ENCODE measurements at regions not wholly inside any gene's neighbourhood (a gene's known extent, or its start where the extent isn't known, plus 50 kb on each side); places are given as distances from the start of the nearest gene placed in this dataset.

DNA sequence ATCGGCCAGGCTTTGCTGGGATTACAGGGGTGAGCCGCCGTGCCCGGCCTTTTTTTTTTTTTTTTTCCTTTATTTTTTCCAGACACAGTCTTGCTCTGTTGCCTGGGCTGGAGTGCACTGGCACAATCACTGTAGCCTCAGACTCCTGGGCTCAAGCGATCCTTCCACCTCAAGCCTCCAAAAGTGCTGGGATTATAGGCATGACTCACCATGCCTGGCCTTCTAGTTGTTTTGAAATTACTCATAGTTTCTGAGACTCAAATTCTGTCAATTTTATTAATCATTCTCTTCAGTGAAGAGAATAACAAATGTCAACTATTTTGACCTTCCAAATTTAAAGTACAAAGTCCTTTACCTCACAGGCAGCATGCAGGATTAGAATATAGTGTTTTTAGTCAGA is 374.5 kb downstream of the PLA2G4A start:
- TF ChIP-seq POLR2A (IDR thresholded peaks at IDR 0.05) (no peak), CTCF (IDR thresholded peaks at IDR 0.05) (no peak)
